HG02588 (cell line): ENCODE measurements at regions not wholly inside any gene's neighbourhood (a gene's known extent, or its start where the extent isn't known, plus 50 kb on each side); places are given as distances from the start of the nearest gene placed in this dataset.
"Not testable (repeated sequence)": the region's sequence is repeated elsewhere in the genome, so short reads cannot be mapped to it uniquely, and the experiment has no call there.

Experiments
- ATAC-seq: cut with Tn5 transposase; IDR thresholded peaks from one replicate; pipeline ENCODE4 v1.9.1; 2021; ENCODE audit warnings: mild to moderate bottlenecking, moderate library complexity; ENCODE audit not compliant: unreplicated experiment

- ATAC-seq, result not testable (repeated sequence)
Observed at GRCh38 chr16:48059190-48059589, 96.6 kb downstream of the ABCC12 start.

- ATAC-seq, result no peak
Observed at GRCh38 chr16:48057048-48057447, 98.7 kb downstream of the ABCC12 start.

GRCh38 chr16:48054881-48055601 is 100.8 kb downstream of the ABCC12 start:
- ATAC-seq, result no peak

GRCh38 chr16:48053418-48053745 is 102.4 kb downstream of the ABCC12 start:
- ATAC-seq, result no peak

- ATAC-seq, result no peak
Observed at GRCh38 chr16:48052731-48053417, 102.9 kb downstream of the ABCC12 start.

- no peak for ATAC-seq
Observed at GRCh38 chr16:48050871-48051270, 104.9 kb downstream of the ABCC12 start.

- ATAC-seq, result no peak
Observed at GRCh38 chr16:48049847-48050246, 105.9 kb downstream of the ABCC12 start.

- no peak for ATAC-seq
Observed at GRCh38 chr16:48047720-48048119, 108.1 kb downstream of the ABCC12 start.

- no peak for ATAC-seq
Observed at GRCh38 chr16:48047241-48047640, 108.6 kb downstream of the ABCC12 start.

GRCh38 chr16:48044117-48044516 is 111.7 kb downstream of the ABCC12 start:
- ATAC-seq, result no peak

GRCh38 chr16:48041981-48042421 is 113.8 kb downstream of the ABCC12 start:
- ATAC-seq, result no peak

GRCh38 chr16:48035142-48035541 is 120.7 kb downstream of the ABCC12 start:
- ATAC-seq, result no peak

- ATAC-seq, result no peak
Observed at GRCh38 chr16:48030926-48031325, 124.9 kb downstream of the ABCC12 start.

- no peak for ATAC-seq
Observed at GRCh38 chr16:48029768-48030167, 126.0 kb downstream of the ABCC12 start.

- ATAC-seq, result no peak
Observed at GRCh38 chr16:48025359-48025758, 130.4 kb downstream of the ABCC12 start.

GRCh38 chr16:48024042-48024441 is 131.8 kb downstream of the ABCC12 start:
- no peak for ATAC-seq

- ATAC-seq, result no peak
Observed at GRCh38 chr16:48022496-48022895, 133.3 kb downstream of the ABCC12 start.

- ATAC-seq, result not testable (repeated sequence)
Observed at GRCh38 chr16:48020617-48021016, 135.2 kb downstream of the ABCC12 start.

- no peak for ATAC-seq
Observed at GRCh38 chr16:48014349-48015135, 141.3 kb downstream of the ABCC12 start.

GRCh38 chr16:48013491-48013901 is 142.3 kb downstream of the ABCC12 start:
- ATAC-seq, result no peak

- no peak for ATAC-seq
Observed at GRCh38 chr16:48011878-48012658, 143.7 kb downstream of the ABCC12 start.
